OCI-LY7 (cell line): ENCODE measurements at regions not wholly inside any gene's neighbourhood (a gene's known extent, or its start where the extent isn't known, plus 50 kb on each side); places are given as distances from the start of the nearest gene placed in this dataset.

Source experiments
- BruUV-seq: library from RNA; stranded (reverse); fragments of 400-500 nt; replicated peaks from 2 replicates; lab custom pipeline; 2021; lab: Mats Ljungman, UMichigan
- CTCF ChIA-PET: fragments of 300-600 bp; sonication (Branson Sonifier 250); formaldehyde crosslinking; loops from one replicate; lab custom pipeline; 2022; ENCODE audit warnings: antibody characterized with exemption; ENCODE audit not compliant: unreplicated experiment; lab: Charles Lee
- POLR2A ChIA-PET: fragments of 300-600 bp; sonication (Branson Sonifier 250); formaldehyde crosslinking; loops from one replicate; lab custom pipeline; 2022; ENCODE audit warnings: antibody characterized with exemption; lab: Charles Lee
- DNase-seq: peaks from one replicate; pipeline ENCODE4 v3.0.0-alpha.2; 2015; ENCODE audit warnings: low spot score
- H2AFZ ChIP-seq: fragments of 200-600 bp; sonication (generic), shearing (Covaris generic); 2 replicates; pipeline ENCODE4 v1.6.1; 2014; ENCODE audit warnings: mild to moderate bottlenecking, antibody characterized with exemption, low read length, moderate library complexity
- H3K27ac ChIP-seq: fragments of 200-600 bp; sonication (generic); 2 replicates; pipeline ENCODE4 v1.5.1; 2014; ENCODE audit warnings: mixed run types, low read depth, mild to moderate bottlenecking, moderate library complexity, low read length, inconsistent platforms; ENCODE audit not compliant: poor library complexity, severe bottlenecking
- H3K36me3 ChIP-seq: fragments of 200-600 bp; sonication (generic); 2 replicates; pipeline ENCODE4 v1.6.1; 2014; ENCODE audit warnings: mild to moderate bottlenecking, antibody characterized with exemption, low read length, moderate library complexity, mixed read lengths; ENCODE audit not compliant: insufficient read depth
- H3K4me1 ChIP-seq: fragments of 200-600 bp; sonication (generic); 2 replicates; pipeline ENCODE4 v1.5.1; 2014; ENCODE audit warnings: mild to moderate bottlenecking, low read length; ENCODE audit not compliant: insufficient read depth, poor library complexity, severe bottlenecking
- H3K4me2 ChIP-seq: fragments of 200-600 bp; sonication (generic); 2 replicates; pipeline ENCODE4 v1.6.1; 2014; ENCODE audit warnings: mild to moderate bottlenecking, low read length
- H3K4me3 ChIP-seq: fragments of 200-600 bp; sonication (generic); 2 replicates; pipeline ENCODE4 v1.5.1; 2014; ENCODE audit warnings: mild to moderate bottlenecking, low read depth, low read length; ENCODE audit not compliant: poor library complexity, severe bottlenecking
- H3K79me2 ChIP-seq: fragments of 200-600 bp; sonication (generic); 2 replicates; pipeline ENCODE4 v1.6.1; 2016; ENCODE audit warnings: low read depth, mild to moderate bottlenecking, low read length, moderate library complexity, mixed read lengths; ENCODE audit not compliant: insufficient read depth
- H3K9me2 ChIP-seq: fragments of 200-600 bp; sonication (generic); 2 replicates; pipeline ENCODE4 v1.6.1; 2016; ENCODE audit warnings: mild to moderate bottlenecking, low read length, mixed read lengths; ENCODE audit not compliant: insufficient read depth
- H3K9me3 ChIP-seq: fragments of 200-600 bp; sonication (generic); 2 replicates; pipeline ENCODE4 v1.6.1; 2014; ENCODE audit warnings: mild to moderate bottlenecking, mixed run types, low read length, mixed read lengths
- H4K20me1 ChIP-seq: fragments of 200-600 bp; sonication (generic); 2 replicates; pipeline ENCODE4 v1.6.1; 2014; ENCODE audit warnings: mild to moderate bottlenecking, antibody characterized with exemption, low read length, moderate library complexity, mixed read lengths; ENCODE audit not compliant: insufficient read depth
- EZH2phosphoT487 ChIP-seq: fragments of 200-600 bp; sonication (generic); IDR thresholded peaks from 2 replicates; pipeline ENCODE4 v1.6.1; 2018; ENCODE audit warnings: low read depth, borderline replicate concordance, mild to moderate bottlenecking, mixed run types, antibody characterized with exemption, low read length, moderate library complexity, mixed read lengths
- intact Hi-C: fragments of 100-400 bp; cut with micrococcal nuclease; formaldehyde crosslinking; loops from one replicate; pipeline ENCODE4 v1.10.0; 2022; ENCODE audit not compliant: unreplicated experiment
- TF ChIP-seq, protein P1 (sequence below): fragments of 200-600 bp; sonication (generic); conservative IDR thresholded peaks from 2 replicates; pipeline ENCODE4 v1.5.1; 2014; ENCODE audit warnings: mild to moderate bottlenecking, antibody characterized with exemption, low read length, moderate library complexity, mixed read lengths

DNA sequence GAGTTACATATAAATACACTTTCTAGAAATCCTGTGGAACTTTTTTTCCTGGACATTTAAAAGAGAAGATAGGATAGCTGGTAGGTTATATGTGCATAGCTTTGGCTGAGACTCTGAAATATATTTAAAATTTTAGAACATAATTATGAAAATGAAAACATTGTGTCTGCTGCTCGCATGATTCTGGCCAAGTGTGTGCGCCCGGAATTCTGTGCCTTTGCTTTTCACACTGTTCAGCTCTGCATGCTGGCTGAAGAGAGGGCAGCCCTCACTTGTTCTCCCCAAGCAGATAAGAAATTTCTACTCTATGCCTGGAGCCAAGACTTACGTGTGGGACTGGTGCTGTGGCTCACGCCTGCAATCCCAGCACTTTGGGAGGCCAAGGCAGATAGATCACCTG is 153.9 kb downstream of the MED10 start:
- Histone ChIP-seq H3K36me3 (no peaks in the 10 kb centered on the region), H3K9me2 (no peaks in the 10 kb centered on the region), H3K79me2 (no peaks in the 10 kb centered on the region), H2AFZ (no peak overlapping the region), H3K27ac (no peak overlapping the region), H3K4me2 (no peak overlapping the region), H4K20me1 (no peaks in the 10 kb centered on the region), H3K9me3 (no peaks in the 10 kb centered on the region), H3K4me1 (peaks cover 21% of the 10 kb centered on the region), H3K4me3 (no peak overlapping the region)
- POLR2A ChIA-PET: interaction anchor here (0.7 kb wide), 1 partner anchor 501 kb away, joined by 5 read pairs; no protein-coding TSS in a partner anchor
- CTCF ChIA-PET: no interaction called here
- BruUV-seq: no TSS peak
- no peak for TF ChIP-seq EZH2phosphoT487
- TF ChIP-seq, protein P1, sequence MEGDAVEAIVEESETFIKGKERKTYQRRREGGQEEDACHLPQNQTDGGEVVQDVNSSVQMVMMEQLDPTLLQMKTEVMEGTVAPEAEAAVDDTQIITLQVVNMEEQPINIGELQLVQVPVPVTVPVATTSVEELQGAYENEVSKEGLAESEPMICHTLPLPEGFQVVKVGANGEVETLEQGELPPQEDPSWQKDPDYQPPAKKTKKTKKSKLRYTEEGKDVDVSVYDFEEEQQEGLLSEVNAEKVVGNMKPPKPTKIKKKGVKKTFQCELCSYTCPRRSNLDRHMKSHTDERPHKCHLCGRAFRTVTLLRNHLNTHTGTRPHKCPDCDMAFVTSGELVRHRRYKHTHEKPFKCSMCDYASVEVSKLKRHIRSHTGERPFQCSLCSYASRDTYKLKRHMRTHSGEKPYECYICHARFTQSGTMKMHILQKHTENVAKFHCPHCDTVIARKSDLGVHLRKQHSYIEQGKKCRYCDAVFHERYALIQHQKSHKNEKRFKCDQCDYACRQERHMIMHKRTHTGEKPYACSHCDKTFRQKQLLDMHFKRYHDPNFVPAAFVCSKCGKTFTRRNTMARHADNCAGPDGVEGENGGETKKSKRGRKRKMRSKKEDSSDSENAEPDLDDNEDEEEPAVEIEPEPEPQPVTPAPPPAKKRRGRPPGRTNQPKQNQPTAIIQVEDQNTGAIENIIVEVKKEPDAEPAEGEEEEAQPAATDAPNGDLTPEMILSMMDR: no peak
- DNase-seq: no peak
- intact Hi-C loops: no loop called here

DNA sequence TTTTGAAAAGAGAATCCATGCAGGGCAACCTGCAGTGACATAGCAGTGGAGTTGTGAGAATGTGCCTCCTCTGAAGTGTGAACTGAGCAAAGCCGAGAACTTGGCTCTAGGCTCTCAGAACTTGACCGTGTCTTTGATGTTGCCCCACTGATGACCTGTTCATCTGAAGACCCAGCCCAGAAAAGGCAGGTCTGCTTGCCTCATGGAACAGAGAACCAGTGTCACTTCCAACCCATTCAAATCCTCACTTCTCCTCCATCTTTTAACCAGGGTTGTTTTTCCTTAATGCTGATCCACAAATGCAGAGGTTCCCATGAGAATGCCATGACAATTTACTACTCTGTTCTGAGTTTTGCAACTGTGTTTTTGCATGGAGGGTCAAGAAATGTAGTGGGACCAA is 155.4 kb downstream of the MED10 start:
- Histone ChIP-seq H4K20me1 (no peaks in the 10 kb centered on the region), H3K4me1 (peaks cover 6% of the 10 kb centered on the region), H3K36me3 (no peaks in the 10 kb centered on the region), H3K27ac (no peak overlapping the region), H2AFZ (no peak overlapping the region), H3K9me2 (no peaks in the 10 kb centered on the region), H3K4me3 (no peak overlapping the region), H3K79me2 (no peaks in the 10 kb centered on the region), H3K4me2 (no peak overlapping the region), H3K9me3 (no peaks in the 10 kb centered on the region)
- CTCF ChIA-PET: no interaction called here
- BruUV-seq: no TSS peak
- POLR2A ChIA-PET: interaction anchor here (0.7 to 0.9 kb wide), 5 partner anchors 12 to 489 kb away, joined by 3 to 5 read pairs (median 3); no protein-coding TSS in a partner anchor
- DNase-seq: no peak
- no peak for TF ChIP-seq EZH2phosphoT487
- TF ChIP-seq, protein P1: no peak
- intact Hi-C loops: no loop called here

DNA sequence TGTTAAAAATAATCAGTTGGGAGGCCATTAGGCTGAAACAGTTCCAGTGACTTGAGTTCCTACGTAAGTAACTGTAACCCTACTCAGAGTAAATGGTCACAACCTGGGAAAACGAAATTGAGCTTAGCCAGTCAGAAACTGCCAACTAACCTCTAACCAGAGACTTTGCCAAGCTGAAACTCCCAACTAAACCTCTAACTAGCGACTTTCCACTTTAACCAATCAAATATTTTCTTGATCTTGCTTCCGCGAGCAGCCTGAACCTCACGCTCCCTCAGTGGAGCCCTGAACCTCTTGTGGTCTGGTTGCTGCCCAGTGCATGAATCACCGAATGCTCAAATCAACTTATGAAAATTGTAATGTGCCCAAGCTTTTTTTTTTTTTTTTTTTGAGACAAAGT is 156.2 kb downstream of the MED10 start:
- ChIA-PET POLR2A (interaction anchor here (0.6 to 1.1 kb wide), 5 partner anchors 13 to 235 kb away, joined by 3 to 4 read pairs (median 3); no protein-coding TSS in a partner anchor), CTCF (interaction anchor here (0.6 kb wide), 1 partner anchor 16 kb away, joined by 5 read pairs; no protein-coding TSS in a partner anchor)
- no TSS peak for BruUV-seq
- Histone ChIP-seq H3K79me2 (no peaks in the 10 kb centered on the region), H3K27ac (no peak overlapping the region), H2AFZ (no peak overlapping the region), H3K9me2 (no peaks in the 10 kb centered on the region), H3K36me3 (no peaks in the 10 kb centered on the region), H3K9me3 (no peaks in the 10 kb centered on the region), H4K20me1 (no peaks in the 10 kb centered on the region), H3K4me3 (no peak overlapping the region), H3K4me2 (no peak overlapping the region), H3K4me1 (no peaks in the 10 kb centered on the region)
- intact Hi-C loops: no loop called here
- TF ChIP-seq EZH2phosphoT487: no peak
- TF ChIP-seq, protein P1: no peak
- DNase-seq: no peak
